Natural killer cell (primary cell): ENCODE measurements at regions not wholly inside any gene's neighbourhood (a gene's known extent, or its start where the extent isn't known, plus 50 kb on each side); places are given as distances from the start of the nearest gene placed in this dataset.

ENCODE experiments used
- ATAC-seq, 3 donors: fragments of 150-1000 bp in 2 of 3; fragments of 200-7000 bp in 1 of 3; cut with Tn5 transposase; 1 replicate in 1 of 3; 2 replicates in 2 of 3; pipeline ENCODE4 v1.10.0; 2021; ENCODE audit warnings: mild to moderate bottlenecking in 2 of 3, moderate library complexity in 2 of 3
- DNase-seq, 2 donors: peaks; one replicate each; pipeline versions ENCODE4 v3.0.0 to v3.0.0-alpha.2; 2013 to 2021; ENCODE audit warnings: mixed read lengths in 1 of 2
- H3K27ac ChIP-seq: one replicate; pipeline ENCODE4 v1.5.1; 2013; ENCODE audit warnings: mild to moderate bottlenecking, low read length
- H3K27me3 ChIP-seq: one replicate; pipeline ENCODE4 v1.6.1; 2013; ENCODE audit warnings: low read length; ENCODE audit not compliant: control insufficient read depth, insufficient read depth
- H3K36me3 ChIP-seq: one replicate; pipeline ENCODE4 v1.6.1; 2013; ENCODE audit warnings: low read length; ENCODE audit not compliant: control insufficient read depth, insufficient read depth
- H3K4me1 ChIP-seq: one replicate; pipeline ENCODE4 v1.6.1; 2013; ENCODE audit warnings: low read length; ENCODE audit not compliant: control insufficient read depth, insufficient read depth
- H3K4me3 ChIP-seq: one replicate; pipeline ENCODE4 v1.5.1; 2013; ENCODE audit warnings: low read length
- H3K9me3 ChIP-seq: one replicate; pipeline ENCODE4 v1.6.1; 2013; ENCODE audit warnings: low read length; ENCODE audit not compliant: control insufficient read depth, insufficient read depth
- H3K27ac Mint-ChIP-seq, 2 donors: one replicate each; pipeline ENCODE4 v1.8.0; 2022; ENCODE audit warnings: mild to moderate bottlenecking in 2 of 2, mixed read lengths in 2 of 2, moderate library complexity in 1 of 2
- H3K27me3 Mint-ChIP-seq, 2 donors: one replicate each; pipeline ENCODE4 v1.8.0; 2022; ENCODE audit warnings: low read depth in 2 of 2, mixed read lengths in 2 of 2
- H3K36me3 Mint-ChIP-seq: one replicate; pipeline ENCODE4 v1.8.0; 2022; ENCODE audit warnings: mixed read lengths
- H3K4me1 Mint-ChIP-seq, 2 donors: one replicate each; pipeline ENCODE4 v1.8.0; 2022; ENCODE audit warnings: mixed read lengths in 2 of 2
- H3K4me3 Mint-ChIP-seq: one replicate; pipeline ENCODE4 v1.8.0; 2022; ENCODE audit warnings: mild to moderate bottlenecking, moderate library complexity, mixed read lengths
- H3K9me3 Mint-ChIP-seq, 2 donors: one replicate each; pipeline ENCODE4 v1.8.0; 2022; ENCODE audit warnings: mixed read lengths in 2 of 2
- WGBS: methylation state at CpG from one replicate; pipeline ENCODE4 v1.1.7; 2013; ENCODE audit warnings: missing lambda C conversion rate; ENCODE audit not compliant: insufficient coverage; 5-methylcytosine and 5-hydroxymethylcytosine counted together
- intact Hi-C: fragments of 100-400 bp; cut with micrococcal nuclease; formaldehyde crosslinking; loops from one replicate; pipeline ENCODE4 v1.14.2; 2022
- TF ChIP-seq, protein P1 (sequence below): fragments of 200-600 bp; IDR thresholded peaks from one replicate; pipeline ENCODE4 v1.8.0; 2022; ENCODE audit warnings: antibody characterized with exemption

DNA sequence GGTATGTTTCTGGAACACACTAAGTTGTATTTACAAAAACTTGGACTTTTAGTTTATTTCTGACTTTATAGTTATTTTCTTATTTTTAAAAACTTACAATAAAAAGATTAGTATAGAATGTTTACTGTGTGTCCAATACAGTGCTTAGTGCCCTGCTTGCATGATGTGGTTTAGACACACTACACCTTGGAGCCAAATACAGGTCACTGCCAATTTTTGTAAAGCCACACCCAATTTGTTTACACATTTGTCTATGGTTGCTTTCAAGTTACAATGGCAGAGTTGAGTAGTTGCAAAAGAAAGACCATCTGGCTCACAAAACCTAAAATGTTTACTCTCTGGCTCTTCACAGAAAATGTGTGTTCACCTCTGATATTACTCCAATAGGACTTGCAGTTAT is 807.1 kb downstream of the KCNJ2 start:
- H3K27me3 Mint-ChIP-seq, result no peaks in the 10 kb centered on the region
- DNase-seq, result no peak
- H3K9me3 Mint-ChIP-seq, result peaks cover 6 to 16% of the 10 kb centered on the region in 2 donors
- no peak overlapping the region for H3K4me3 Mint-ChIP-seq
- no peaks in the 10 kb centered on the region for H3K4me1 Mint-ChIP-seq
- H3K27ac ChIP-seq, result no peak overlapping the region
- H3K4me3 ChIP-seq, result no peak overlapping the region
- H3K36me3 Mint-ChIP-seq, result no peaks in the 10 kb centered on the region
- H3K27ac Mint-ChIP-seq, result no peak overlapping the region
- no peaks in the 10 kb centered on the region for H3K4me1 ChIP-seq
- TF ChIP-seq, protein P1, sequence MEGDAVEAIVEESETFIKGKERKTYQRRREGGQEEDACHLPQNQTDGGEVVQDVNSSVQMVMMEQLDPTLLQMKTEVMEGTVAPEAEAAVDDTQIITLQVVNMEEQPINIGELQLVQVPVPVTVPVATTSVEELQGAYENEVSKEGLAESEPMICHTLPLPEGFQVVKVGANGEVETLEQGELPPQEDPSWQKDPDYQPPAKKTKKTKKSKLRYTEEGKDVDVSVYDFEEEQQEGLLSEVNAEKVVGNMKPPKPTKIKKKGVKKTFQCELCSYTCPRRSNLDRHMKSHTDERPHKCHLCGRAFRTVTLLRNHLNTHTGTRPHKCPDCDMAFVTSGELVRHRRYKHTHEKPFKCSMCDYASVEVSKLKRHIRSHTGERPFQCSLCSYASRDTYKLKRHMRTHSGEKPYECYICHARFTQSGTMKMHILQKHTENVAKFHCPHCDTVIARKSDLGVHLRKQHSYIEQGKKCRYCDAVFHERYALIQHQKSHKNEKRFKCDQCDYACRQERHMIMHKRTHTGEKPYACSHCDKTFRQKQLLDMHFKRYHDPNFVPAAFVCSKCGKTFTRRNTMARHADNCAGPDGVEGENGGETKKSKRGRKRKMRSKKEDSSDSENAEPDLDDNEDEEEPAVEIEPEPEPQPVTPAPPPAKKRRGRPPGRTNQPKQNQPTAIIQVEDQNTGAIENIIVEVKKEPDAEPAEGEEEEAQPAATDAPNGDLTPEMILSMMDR, result no peak
- H3K36me3 ChIP-seq, result no peaks in the 10 kb centered on the region
- ATAC-seq, result no peak
- intact Hi-C loops, result no loop called here
- peaks cover 2% of the 10 kb centered on the region for H3K9me3 ChIP-seq
- no peaks in the 10 kb centered on the region for H3K27me3 ChIP-seq

DNA sequence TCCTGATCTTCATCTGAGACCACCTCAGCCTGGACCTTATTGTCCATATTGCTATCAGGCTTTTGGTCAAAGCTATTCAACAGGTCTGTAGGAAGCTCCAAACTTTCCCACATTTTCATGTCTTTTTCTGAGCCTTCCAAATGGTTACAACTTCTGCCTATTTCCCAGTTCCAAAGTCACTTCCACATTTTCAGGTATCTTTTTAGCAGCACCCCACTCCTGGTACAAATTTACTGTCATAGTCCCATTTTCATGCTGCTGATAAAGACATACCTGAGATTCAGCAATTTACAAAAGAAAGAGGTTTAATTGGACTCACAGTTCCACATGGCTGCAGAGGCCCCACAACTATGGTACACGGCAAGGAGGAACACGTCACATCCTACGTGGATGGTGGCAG is 815.5 kb downstream of the KCNJ2 start:
- Mint-ChIP-seq H3K36me3 (peaks cover 12% of the 10 kb centered on the region), H3K9me3 (peaks cover 9 to 17% of the 10 kb centered on the region in 2 donors), H3K4me3 (no peak overlapping the region), H3K4me1 (no peaks in the 10 kb centered on the region), H3K27me3 (no peaks in the 10 kb centered on the region), H3K27ac (no peak overlapping the region)
- Histone ChIP-seq H3K4me3 (no peak overlapping the region), H3K9me3 (peaks cover 3% of the 10 kb centered on the region), H3K27me3 (no peaks in the 10 kb centered on the region), H3K36me3 (no peaks in the 10 kb centered on the region), H3K4me1 (no peaks in the 10 kb centered on the region), H3K27ac (no peak overlapping the region)
- intact Hi-C loops, result no loop called here
- no peak for DNase-seq
- 79% methylated on average over 3 of the region's 3 CpGs for WGBS
- TF ChIP-seq, protein P1, result no peak
- ATAC-seq, result no peak

DNA sequence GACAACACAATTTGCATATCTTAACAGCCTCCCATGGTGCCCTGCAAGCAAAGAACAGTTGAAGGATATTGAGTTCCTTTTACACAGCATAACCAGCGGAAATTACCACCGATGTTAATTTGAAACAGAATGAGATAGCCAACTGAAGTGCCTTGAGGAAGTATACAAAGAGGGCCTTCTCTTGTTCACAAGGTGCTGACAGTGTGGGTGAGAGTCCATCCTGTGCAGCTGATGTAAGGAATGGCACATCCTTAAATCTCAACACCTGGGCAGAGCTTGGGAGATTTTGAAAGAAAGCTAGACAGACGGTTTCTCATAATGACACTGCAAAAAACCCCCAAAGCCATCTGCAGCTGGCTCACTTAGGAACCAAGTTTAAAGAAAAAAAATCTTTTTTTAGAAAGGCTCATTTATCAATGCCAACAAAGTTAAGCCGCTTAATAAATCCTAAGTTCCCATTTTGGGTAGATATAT is 818.6 kb downstream of the KCNJ2 start:
- H3K27ac Mint-ChIP-seq, result no peak overlapping the region
- H3K9me3 Mint-ChIP-seq, result peaks cover 13 to 19% of the 10 kb centered on the region in 2 donors
- H3K27me3 Mint-ChIP-seq, result no peaks in the 10 kb centered on the region
- H3K36me3 Mint-ChIP-seq, result peaks cover 24% of the 10 kb centered on the region
- H3K36me3 ChIP-seq, result no peaks in the 10 kb centered on the region
- H3K27ac ChIP-seq, result no peak overlapping the region
- peaks cover 3% of the 10 kb centered on the region for H3K9me3 ChIP-seq
- no peak overlapping the region for H3K4me3 Mint-ChIP-seq
- H3K4me1 ChIP-seq, result no peaks in the 10 kb centered on the region
- intact Hi-C loops, result no loop called here
- DNase-seq, result no peak
- 0% methylated on average over 3 of the region's 4 CpGs for WGBS
- H3K4me1 Mint-ChIP-seq, result no peaks in the 10 kb centered on the region
- TF ChIP-seq, protein P1, result no peak
- no peaks in the 10 kb centered on the region for H3K27me3 ChIP-seq
- H3K4me3 ChIP-seq, result no peak overlapping the region
- no peak for ATAC-seq

DNA sequence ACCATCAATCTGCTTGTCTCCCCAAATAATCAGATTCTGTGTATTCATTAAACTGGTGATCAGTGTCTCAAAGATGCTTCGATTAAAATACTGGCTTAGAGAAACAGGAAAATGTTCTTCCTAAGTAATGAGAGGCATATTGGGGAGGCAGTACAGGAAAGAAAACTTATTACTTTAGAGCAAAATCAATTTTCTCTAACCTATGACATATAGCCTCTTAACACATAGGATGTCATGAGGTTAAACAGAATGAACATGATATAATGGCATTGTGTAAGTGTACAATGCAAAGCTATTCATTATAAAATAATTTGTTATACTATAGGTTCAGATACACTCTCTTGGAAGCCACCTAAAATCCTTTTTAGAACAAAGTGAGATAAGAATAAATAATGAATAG is 819.3 kb downstream of the KCNJ2 start:
- no peak overlapping the region for H3K4me3 ChIP-seq
- H3K27me3 Mint-ChIP-seq, result no peaks in the 10 kb centered on the region
- H3K27ac ChIP-seq, result no peak overlapping the region
- H3K4me1 ChIP-seq, result no peaks in the 10 kb centered on the region
- ATAC-seq, result no peak
- no peaks in the 10 kb centered on the region for H3K4me1 Mint-ChIP-seq
- intact Hi-C loops, result no loop called here
- no peak overlapping the region for H3K27ac Mint-ChIP-seq
- no peaks in the 10 kb centered on the region for H3K36me3 ChIP-seq
- peaks cover 11 to 22% of the 10 kb centered on the region in 2 donors for H3K9me3 Mint-ChIP-seq
- H3K36me3 Mint-ChIP-seq, result peaks cover 26% of the 10 kb centered on the region
- no peaks in the 10 kb centered on the region for H3K27me3 ChIP-seq
- no peak for DNase-seq
- no CpG with 5 or more reads among the region's 1 CpG for WGBS
- no peak overlapping the region for H3K4me3 Mint-ChIP-seq
- peaks cover 3% of the 10 kb centered on the region for H3K9me3 ChIP-seq
- TF ChIP-seq, protein P1, result no peak
